Gastroesophageal sphincter (tissue), 3 donors: ENCODE measurements at regions not wholly inside any gene's neighbourhood (a gene's known extent, or its start where the extent isn't known, plus 50 kb on each side); places are given as distances from the start of the nearest gene placed in this dataset.

ENCODE experiments used
- EP300 ChIP-seq: sonication (generic); formaldehyde crosslinking; IDR thresholded peaks from one replicate; pipeline ENCODE4 v1.6.1; 2017; ENCODE audit warnings: antibody characterized with exemption, mild to moderate bottlenecking
- POLR2A ChIP-seq, 2 donors: fragments of 450-650 bp; IDR thresholded peaks; one replicate each; pipeline ENCODE4 v1.6.1; 2017; ENCODE audit warnings: antibody characterized with exemption in 2 of 2, mild to moderate bottlenecking in 2 of 2, moderate library complexity in 1 of 2
- POLR2AphosphoS5 ChIP-seq: sonication (generic); formaldehyde crosslinking; IDR thresholded peaks from one replicate; pipeline ENCODE4 v1.6.1; 2017; ENCODE audit warnings: antibody characterized with exemption
- TF ChIP-seq, protein P1 (sequence below), 4 experiments: fragments of 200-600 bp in 2 of 4; fragments of 450-650 bp in 2 of 4; sonication (generic) in 1 of 4; IDR thresholded peaks; one replicate each; pipeline ENCODE4 v1.5.1; 2017 to 2019; ENCODE audit warnings: antibody characterized with exemption in 4 of 4, mild to moderate bottlenecking in 2 of 4, moderate library complexity in 2 of 4

DNA sequence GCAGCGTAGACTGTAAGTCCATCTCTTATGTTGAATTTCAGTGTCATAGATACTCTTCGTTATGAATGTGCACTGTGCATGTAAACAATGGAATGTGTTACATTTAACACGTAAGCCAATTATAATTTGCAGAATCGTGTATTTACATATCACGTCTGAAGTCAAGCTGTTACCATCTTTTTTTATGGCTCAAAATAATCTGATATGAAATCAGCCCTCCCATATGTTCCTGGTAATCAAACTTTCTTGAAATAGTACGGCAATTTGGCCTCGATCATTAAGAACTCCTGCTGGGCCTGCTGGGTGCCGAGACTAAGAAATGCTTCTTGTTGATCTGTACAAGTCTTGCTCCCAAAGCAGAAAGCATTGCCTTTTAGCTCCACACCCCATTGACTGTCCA, 89.6 kb upstream of the DOK5 start:
- TF ChIP-seq, protein P1, sequence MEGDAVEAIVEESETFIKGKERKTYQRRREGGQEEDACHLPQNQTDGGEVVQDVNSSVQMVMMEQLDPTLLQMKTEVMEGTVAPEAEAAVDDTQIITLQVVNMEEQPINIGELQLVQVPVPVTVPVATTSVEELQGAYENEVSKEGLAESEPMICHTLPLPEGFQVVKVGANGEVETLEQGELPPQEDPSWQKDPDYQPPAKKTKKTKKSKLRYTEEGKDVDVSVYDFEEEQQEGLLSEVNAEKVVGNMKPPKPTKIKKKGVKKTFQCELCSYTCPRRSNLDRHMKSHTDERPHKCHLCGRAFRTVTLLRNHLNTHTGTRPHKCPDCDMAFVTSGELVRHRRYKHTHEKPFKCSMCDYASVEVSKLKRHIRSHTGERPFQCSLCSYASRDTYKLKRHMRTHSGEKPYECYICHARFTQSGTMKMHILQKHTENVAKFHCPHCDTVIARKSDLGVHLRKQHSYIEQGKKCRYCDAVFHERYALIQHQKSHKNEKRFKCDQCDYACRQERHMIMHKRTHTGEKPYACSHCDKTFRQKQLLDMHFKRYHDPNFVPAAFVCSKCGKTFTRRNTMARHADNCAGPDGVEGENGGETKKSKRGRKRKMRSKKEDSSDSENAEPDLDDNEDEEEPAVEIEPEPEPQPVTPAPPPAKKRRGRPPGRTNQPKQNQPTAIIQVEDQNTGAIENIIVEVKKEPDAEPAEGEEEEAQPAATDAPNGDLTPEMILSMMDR (IDR thresholded peaks at IDR 0.05) = no peak
- no peak for TF ChIP-seq EP300
- no peak for TF ChIP-seq POLR2AphosphoS5
- no peak for TF ChIP-seq POLR2A (IDR thresholded peaks at IDR 0.05)
